ENCODE measurements at regions not wholly inside any gene's neighbourhood (a gene's known extent, or its start where the extent isn't known, plus 50 kb on each side); places are given as distances from the start of the nearest gene placed in this dataset.

DNA sequence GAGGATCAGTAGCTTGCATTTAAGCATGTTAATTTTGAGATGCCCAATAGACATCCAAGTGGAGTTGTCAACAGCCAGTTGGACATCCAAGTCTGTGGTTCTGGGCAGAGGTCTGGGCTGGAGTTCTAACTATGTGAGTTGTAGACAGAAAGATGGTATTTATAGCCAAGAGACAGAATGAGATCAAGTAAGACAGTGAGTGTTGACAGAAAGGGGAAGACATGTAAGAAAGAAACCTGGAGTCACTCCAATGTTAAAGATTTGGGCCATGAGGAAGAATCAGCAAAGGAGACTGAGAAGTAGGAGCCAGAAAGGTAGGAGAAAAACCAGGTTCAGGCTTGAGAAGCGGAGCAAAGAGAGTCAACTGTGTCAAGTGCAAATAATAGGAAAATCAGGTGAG lies 95.5 kb upstream of the PUM3 start:
- Mint-ChIP-seq H3K27ac (ENCODE audit: unreplicated experiment) (no peak overlapping the region), H3K4me1 (ENCODE audit: unreplicated experiment) (no peaks in the 10 kb centered on the region), H3K27me3 (ENCODE audit: unreplicated experiment) (no peaks in the 10 kb centered on the region), H3K4me3 (ENCODE audit: unreplicated experiment) (no peak overlapping the region), H3K9me3 (ENCODE audit: unreplicated experiment) (no peaks in the 10 kb centered on the region), H3K36me3 (ENCODE audit: low read depth, unreplicated experiment) (no peaks in the 10 kb centered on the region)
- TF ChIP-seq, protein P1, sequence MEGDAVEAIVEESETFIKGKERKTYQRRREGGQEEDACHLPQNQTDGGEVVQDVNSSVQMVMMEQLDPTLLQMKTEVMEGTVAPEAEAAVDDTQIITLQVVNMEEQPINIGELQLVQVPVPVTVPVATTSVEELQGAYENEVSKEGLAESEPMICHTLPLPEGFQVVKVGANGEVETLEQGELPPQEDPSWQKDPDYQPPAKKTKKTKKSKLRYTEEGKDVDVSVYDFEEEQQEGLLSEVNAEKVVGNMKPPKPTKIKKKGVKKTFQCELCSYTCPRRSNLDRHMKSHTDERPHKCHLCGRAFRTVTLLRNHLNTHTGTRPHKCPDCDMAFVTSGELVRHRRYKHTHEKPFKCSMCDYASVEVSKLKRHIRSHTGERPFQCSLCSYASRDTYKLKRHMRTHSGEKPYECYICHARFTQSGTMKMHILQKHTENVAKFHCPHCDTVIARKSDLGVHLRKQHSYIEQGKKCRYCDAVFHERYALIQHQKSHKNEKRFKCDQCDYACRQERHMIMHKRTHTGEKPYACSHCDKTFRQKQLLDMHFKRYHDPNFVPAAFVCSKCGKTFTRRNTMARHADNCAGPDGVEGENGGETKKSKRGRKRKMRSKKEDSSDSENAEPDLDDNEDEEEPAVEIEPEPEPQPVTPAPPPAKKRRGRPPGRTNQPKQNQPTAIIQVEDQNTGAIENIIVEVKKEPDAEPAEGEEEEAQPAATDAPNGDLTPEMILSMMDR (IDR thresholded peaks at IDR 0.05; ENCODE audit: unreplicated experiment) = no peak
- DNase-seq (ENCODE audit: low spot score) = no peak

DNA sequence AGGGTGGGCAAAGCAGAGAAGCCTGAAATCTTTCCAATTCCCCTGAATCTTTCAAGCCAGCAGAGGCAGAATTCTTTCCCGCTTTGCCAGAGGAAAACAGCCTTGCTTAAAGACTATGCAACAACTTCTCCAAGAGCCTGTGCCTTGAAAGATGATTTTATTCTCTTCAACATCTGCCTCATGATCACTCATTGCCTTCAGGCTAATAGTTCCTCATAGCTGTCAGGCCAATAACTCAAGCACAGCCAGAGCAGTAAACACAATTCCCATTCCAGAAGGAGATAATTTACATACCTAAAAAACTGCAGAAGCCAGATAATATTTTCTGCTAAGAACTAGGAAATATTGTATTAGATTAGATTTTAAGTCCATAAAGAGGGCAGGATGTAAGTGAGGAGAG lies 92.3 kb upstream of the PUM3 start:
- DNase-seq (ENCODE audit: low spot score) = no peak
- Mint-ChIP-seq H3K4me3 (ENCODE audit: unreplicated experiment) (no peak overlapping the region), H3K36me3 (ENCODE audit: low read depth, unreplicated experiment) (no peaks in the 10 kb centered on the region), H3K4me1 (ENCODE audit: unreplicated experiment) (no peaks in the 10 kb centered on the region), H3K27me3 (ENCODE audit: unreplicated experiment) (no peaks in the 10 kb centered on the region), H3K9me3 (ENCODE audit: unreplicated experiment) (no peaks in the 10 kb centered on the region), H3K27ac (ENCODE audit: unreplicated experiment) (no peak overlapping the region)
- TF ChIP-seq, protein P1 (IDR thresholded peaks at IDR 0.05; ENCODE audit: unreplicated experiment) = no peak

DNA sequence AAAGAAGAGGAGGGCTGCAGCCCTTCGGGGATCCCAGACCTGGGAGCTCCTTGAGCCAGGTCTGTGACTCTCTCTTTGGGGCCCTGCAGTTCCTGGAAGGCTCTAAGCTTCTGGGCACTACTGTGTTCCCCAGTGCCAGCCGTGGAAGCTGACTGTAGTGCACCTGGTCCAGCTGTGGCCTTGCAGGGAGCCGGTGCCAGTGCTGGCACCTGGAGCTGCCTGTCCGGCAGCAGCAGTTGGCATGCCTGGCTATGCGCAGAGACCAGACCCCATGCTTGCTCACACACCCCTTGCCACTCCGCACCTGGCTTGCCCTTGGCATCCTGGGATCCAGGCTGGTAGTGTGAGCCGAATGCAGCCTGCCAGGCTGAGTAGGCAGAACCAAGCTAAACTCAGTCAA lies 91.0 kb upstream of the PUM3 start:
- no peak overlapping the region for H3K27ac Mint-ChIP-seq (ENCODE audit: unreplicated experiment)
- no peak overlapping the region for H3K4me3 Mint-ChIP-seq (ENCODE audit: unreplicated experiment)
- no peaks in the 10 kb centered on the region for H3K36me3 Mint-ChIP-seq (ENCODE audit: low read depth, unreplicated experiment)
- DNase-seq (ENCODE audit: low spot score) = no peak
- TF ChIP-seq, protein P1 (IDR thresholded peaks at IDR 0.05; ENCODE audit: unreplicated experiment) = no peak
- H3K4me1 Mint-ChIP-seq (ENCODE audit: unreplicated experiment) = no peaks in the 10 kb centered on the region
- H3K9me3 Mint-ChIP-seq (ENCODE audit: unreplicated experiment) = no peaks in the 10 kb centered on the region
- H3K27me3 Mint-ChIP-seq (ENCODE audit: unreplicated experiment) = no peaks in the 10 kb centered on the region

DNA sequence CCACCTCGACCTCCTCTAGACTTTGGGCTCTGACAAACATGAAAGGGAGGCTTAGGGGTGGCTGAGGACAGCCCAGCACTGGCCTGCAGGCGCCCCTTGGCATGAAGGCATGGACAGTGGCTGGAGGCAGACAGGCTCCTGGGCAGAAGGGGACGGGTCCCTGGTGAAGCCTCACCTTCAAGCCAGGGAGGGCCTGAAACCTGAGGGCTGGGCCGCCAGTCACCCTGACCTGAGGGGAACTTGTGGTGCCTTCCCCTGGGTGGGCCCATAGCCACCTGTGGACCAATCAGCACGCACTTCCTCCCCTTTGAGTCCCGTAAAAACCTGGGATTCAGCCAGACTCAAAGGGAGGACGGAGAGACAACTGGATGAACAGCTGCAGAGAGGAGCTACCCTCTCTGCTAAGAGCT lies 90.4 kb upstream of the PUM3 start:
- Mint-ChIP-seq H3K36me3 (ENCODE audit: low read depth, unreplicated experiment) (no peaks in the 10 kb centered on the region), H3K27me3 (ENCODE audit: unreplicated experiment) (no peaks in the 10 kb centered on the region), H3K4me3 (ENCODE audit: unreplicated experiment) (no peak overlapping the region), H3K4me1 (ENCODE audit: unreplicated experiment) (no peaks in the 10 kb centered on the region), H3K9me3 (ENCODE audit: unreplicated experiment) (no peaks in the 10 kb centered on the region), H3K27ac (ENCODE audit: unreplicated experiment) (no peak overlapping the region)
- TF ChIP-seq, protein P1 (IDR thresholded peaks at IDR 0.05; ENCODE audit: unreplicated experiment) = no peak
- no peak for DNase-seq (ENCODE audit: low spot score)

DNA sequence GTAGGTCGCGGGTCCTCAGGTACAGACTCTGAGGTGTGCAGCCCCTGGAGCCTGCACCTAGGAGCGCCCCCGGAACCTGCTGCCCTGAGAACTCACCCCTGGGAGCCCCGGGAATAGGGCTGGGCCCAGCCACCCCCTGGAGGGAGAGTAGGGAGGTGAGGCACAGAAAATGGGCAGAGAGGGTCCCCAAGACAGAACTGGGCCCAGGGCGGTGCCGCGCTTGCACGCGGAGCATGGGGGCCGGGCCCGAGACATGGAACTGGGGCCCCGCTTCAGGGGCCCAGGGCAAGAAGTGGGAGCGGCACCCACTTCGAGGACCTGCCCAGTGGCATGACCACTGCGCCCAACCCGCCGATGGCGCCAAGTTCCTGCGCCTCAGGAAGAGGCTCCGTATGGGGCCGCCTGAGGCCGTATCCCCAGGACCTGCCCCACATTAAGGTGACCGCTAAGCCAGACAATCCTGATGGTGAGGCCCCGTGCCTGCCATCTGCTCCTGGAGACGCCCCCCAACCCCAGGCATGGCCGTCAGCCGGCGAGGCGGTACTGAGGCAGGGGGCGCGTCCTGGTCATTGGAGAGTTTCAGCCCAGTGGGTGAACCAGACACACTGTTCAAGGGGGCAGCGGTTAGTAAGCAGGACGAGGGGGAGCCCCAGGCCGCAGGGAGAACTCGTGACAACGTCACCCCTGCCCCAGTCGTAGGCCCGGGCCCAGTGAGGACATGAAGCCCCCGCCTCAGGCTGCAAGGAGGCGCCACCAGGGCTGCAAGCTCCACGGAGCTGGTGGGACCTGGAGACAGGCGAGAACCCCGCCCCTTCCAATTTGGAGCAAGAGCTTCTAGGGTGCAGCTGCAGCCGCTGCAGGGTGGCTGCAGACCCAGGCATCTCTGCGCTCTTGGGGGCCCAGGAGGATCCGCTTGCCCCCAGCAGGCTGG lies 89.5 kb upstream of the PUM3 start:
- Mint-ChIP-seq H3K4me1 (ENCODE audit: unreplicated experiment) (no peaks in the 10 kb centered on the region), H3K36me3 (ENCODE audit: low read depth, unreplicated experiment) (no peaks in the 10 kb centered on the region), H3K27ac (ENCODE audit: unreplicated experiment) (no peak overlapping the region), H3K4me3 (ENCODE audit: unreplicated experiment) (no peak overlapping the region), H3K27me3 (ENCODE audit: unreplicated experiment) (no peaks in the 10 kb centered on the region), H3K9me3 (ENCODE audit: unreplicated experiment) (no peaks in the 10 kb centered on the region)
- TF ChIP-seq, protein P1 (IDR thresholded peaks at IDR 0.05; ENCODE audit: unreplicated experiment) = no peak
- DNase-seq (ENCODE audit: low spot score) = no peak

All from endothelial cell (in vitro differentiated cells).